H1 (cell line): ENCODE measurements at regions not wholly inside any gene's neighbourhood (a gene's known extent, or its start where the extent isn't known, plus 50 kb on each side); places are given as distances from the start of the nearest gene placed in this dataset.

Source experiments
- CTCF ChIA-PET: fragments of 300-600 bp; sonication (Branson Sonifier 250); formaldehyde crosslinking; loops from one replicate; lab custom pipeline; 2021; ENCODE audit not compliant: partially characterized antibody; lab: Charles Lee
- POLR2A ChIA-PET: fragments of 300-600 bp; sonication (Branson Sonifier 250); formaldehyde crosslinking; loops from one replicate; lab custom pipeline; 2021; ENCODE audit warnings: inconsistent platforms; ENCODE audit not compliant: partially characterized antibody; lab: Charles Lee
- DNase-seq, 2 experiments: peaks; one replicate each; pipeline versions ENCODE4 v3.0.0 to v3.0.0-alpha.2; 2010 to 2022; ENCODE audit warnings: low spot score in 2 of 2, low read depth in 1 of 2, mixed read lengths in 1 of 2
- FAIRE-seq: peaks from 2 replicates; lab custom pipeline; 2011; peaks lifted over from hg19 to GRCh38; lab: Jason Lieb, UNC
- H2AFZ ChIP-seq: 2 replicates; pipeline ENCODE4 v1.8.1; 2012; ENCODE audit warnings: low read length, inconsistent platforms
- H2AK5ac ChIP-seq: 2 replicates; pipeline ENCODE4 v1.6.1; 2013; ENCODE audit warnings: low read depth, low read length
- H2BK120ac ChIP-seq: replicated peaks from 2 replicates; pipeline ENCODE3; 2013; ENCODE audit warnings: low read depth, low read length, inconsistent platforms
- H2BK12ac ChIP-seq: 2 replicates; pipeline ENCODE4 v1.6.1; 2013; ENCODE audit warnings: low read depth, low read length
- H2BK15ac ChIP-seq: 2 replicates; pipeline ENCODE4 v1.6.1; 2013; ENCODE audit warnings: low read length
- H2BK20ac ChIP-seq: 2 replicates; pipeline ENCODE4 v1.6.1; 2013; ENCODE audit warnings: low read length
- H2BK5ac ChIP-seq: 2 replicates; pipeline ENCODE4 v1.6.1; 2013; ENCODE audit warnings: low read depth, low read length
- H3K14ac ChIP-seq: 2 replicates; pipeline ENCODE4 v1.6.1; 2013; ENCODE audit warnings: inconsistent platforms; ENCODE audit not compliant: insufficient read length
- H3K18ac ChIP-seq: 2 replicates; pipeline ENCODE4 v1.6.1; 2013; ENCODE audit warnings: low read length; ENCODE audit errors: extremely low read depth
- H3K23ac ChIP-seq: 2 replicates; pipeline ENCODE4 v1.6.1; 2013; ENCODE audit warnings: inconsistent platforms; ENCODE audit not compliant: insufficient read length
- H3K23me2 ChIP-seq: 2 replicates; pipeline ENCODE4 v1.6.1; 2013; ENCODE audit warnings: low read depth, low read length
- H3K27ac ChIP-seq: 2 replicates; pipeline ENCODE4 v1.6.1; 2011; ENCODE audit warnings: low read depth, low read length, inconsistent platforms
- H3K27me3 ChIP-seq, 4 experiments: replicated peaks in 1 of 4; 1 replicate in 1 of 4; 2 replicates in 3 of 4; pipeline versions ENCODE4 v1.6.1 to v1.8.1; 2011 to 2013; ENCODE audit warnings: low read length in 3 of 4, mild to moderate bottlenecking in 3 of 4, inconsistent platforms in 2 of 4, mixed read lengths in 2 of 4, moderate library complexity in 1 of 4; ENCODE audit not compliant: control insufficient read depth in 3 of 4, insufficient read depth in 3 of 4; ENCODE audit errors: extremely low read depth in 1 of 4
- H3K36me3 ChIP-seq, 4 experiments: 2 replicates each; pipeline versions ENCODE4 v1.6.1 to v1.8.1; 2011 to 2013; ENCODE audit warnings: mild to moderate bottlenecking in 4 of 4, low read length in 3 of 4, moderate library complexity in 2 of 4, control low read depth in 1 of 4, inconsistent platforms in 1 of 4; ENCODE audit not compliant: insufficient read depth in 4 of 4, control insufficient read depth in 2 of 4
- H3K4ac ChIP-seq: replicated peaks from 2 replicates; pipeline ENCODE3; 2013; ENCODE audit warnings: low read length, low read depth, mixed read lengths, inconsistent platforms; ENCODE audit not compliant: insufficient read length
- H3K4me1 ChIP-seq, 4 experiments: replicated peaks in 1 of 4; 1 replicate in 1 of 4; 2 replicates in 3 of 4; pipeline versions ENCODE4 v1.6.1 to v1.8.1; 2011 to 2013; ENCODE audit warnings: low read length in 3 of 4, inconsistent platforms in 2 of 4, mixed read lengths in 1 of 4; ENCODE audit not compliant: insufficient read depth in 4 of 4, control insufficient read depth in 3 of 4
- H3K4me2 ChIP-seq, 2 experiments: 2 replicates each; pipeline versions ENCODE4 v1.6.1 to v1.8.1; 2011 to 2013; ENCODE audit warnings: low read depth in 2 of 2, low read length in 2 of 2, control low read depth in 1 of 2, inconsistent platforms in 1 of 2, mild to moderate bottlenecking in 1 of 2; ENCODE audit not compliant: insufficient read depth in 1 of 2
- H3K4me3 ChIP-seq, 4 experiments: fragments of 200-600, 300-600 bp in 1 of 4; sonication (generic), shearing (Covaris generic), sonication (Bioruptor Twin) in 1 of 4; 2 replicates each; pipeline versions ENCODE4 v1.5.1 to v1.8.1; 2011 to 2016; ENCODE audit warnings: low read length in 4 of 4, low read depth in 3 of 4, control low read depth in 2 of 4, inconsistent platforms in 2 of 4, mild to moderate bottlenecking in 2 of 4, mixed read lengths in 1 of 4, moderate library complexity in 1 of 4; ENCODE audit not compliant: insufficient read depth in 2 of 4; ENCODE audit errors: extremely low read depth in 1 of 4
- H3K56ac ChIP-seq: replicated peaks from 2 replicates; pipeline ENCODE3; 2013; ENCODE audit warnings: low read depth, mild to moderate bottlenecking, mixed read lengths, low read length, inconsistent platforms; ENCODE audit not compliant: insufficient read length
- H3K79me1 ChIP-seq: 2 replicates; pipeline ENCODE4 v1.6.1; 2013; ENCODE audit warnings: low read depth, low read length, control low read depth
- H3K79me2 ChIP-seq, 2 experiments: 2 replicates each; pipeline versions ENCODE4 v1.6.1 to v1.8.1; 2012 to 2013; ENCODE audit warnings: low read length in 2 of 2, mild to moderate bottlenecking in 2 of 2, inconsistent platforms in 1 of 2; ENCODE audit not compliant: insufficient read depth in 2 of 2, control insufficient read depth in 1 of 2
- H3K9ac ChIP-seq, 4 experiments: replicated peaks in 1 of 4; 1 replicate in 1 of 4; 2 replicates in 3 of 4; pipeline versions ENCODE4 v1.6.1 to v1.8.1; 2011 to 2013; ENCODE audit warnings: low read depth in 3 of 4, low read length in 3 of 4, control low read depth in 2 of 4, mild to moderate bottlenecking in 2 of 4, moderate library complexity in 2 of 4, inconsistent platforms in 1 of 4; ENCODE audit errors: extremely low read depth in 1 of 4
- H3K9me3 ChIP-seq, 2 experiments: 2 replicates each; pipeline versions ENCODE4 v1.6.1 to v1.8.1; 2012 to 2013; ENCODE audit warnings: mild to moderate bottlenecking in 2 of 2, moderate library complexity in 2 of 2, control low read depth in 1 of 2, inconsistent platforms in 1 of 2, low read depth in 1 of 2, low read length in 1 of 2, mixed read lengths in 1 of 2; ENCODE audit not compliant: insufficient read depth in 2 of 2
- H4K20me1 ChIP-seq, 2 experiments: replicated peaks in 1 of 2; 2 replicates each; pipeline versions ENCODE3 to v1.8.1; 2011 to 2013; ENCODE audit warnings: inconsistent platforms in 2 of 2, low read length in 2 of 2, mild to moderate bottlenecking in 1 of 2; ENCODE audit not compliant: insufficient read depth in 2 of 2, control insufficient read depth in 1 of 2
- H4K5ac ChIP-seq: 2 replicates; pipeline ENCODE4 v1.6.1; 2013; ENCODE audit warnings: low read length, low read depth, mixed read lengths, inconsistent platforms; ENCODE audit not compliant: insufficient read length
- H4K8ac ChIP-seq: 2 replicates; pipeline ENCODE4 v1.8.0; 2013; ENCODE audit warnings: mild to moderate bottlenecking, moderate library complexity, low read length, inconsistent platforms; ENCODE audit not compliant: insufficient read depth; ENCODE audit errors: extremely low read depth
- H4K91ac ChIP-seq: replicated peaks from 2 replicates; pipeline ENCODE3; 2013; ENCODE audit warnings: low read length, mixed read lengths, inconsistent platforms; ENCODE audit not compliant: insufficient read length
- BCL11A ChIP-seq, 2 experiments: IDR thresholded peaks; one replicate each; pipeline ENCODE4 v1.6.1; 2011; ENCODE audit warnings: low read depth in 2 of 2, low read length in 2 of 2, mild to moderate bottlenecking in 2 of 2
- CEBPB ChIP-seq: IDR thresholded peaks from 2 replicates; pipeline ENCODE4 v1.6.1; 2012; ENCODE audit warnings: low read depth, low read length
- GTF2F1 ChIP-seq: IDR thresholded peaks from 2 replicates; pipeline ENCODE4 v1.6.1; 2012; ENCODE audit warnings: low read depth, low read length, improper control_type of control experiment, borderline replicate concordance
- JUN ChIP-seq: IDR thresholded peaks from 2 replicates; pipeline ENCODE4 v1.6.1; 2011; ENCODE audit warnings: low read depth, mild to moderate bottlenecking, improper control_type of control experiment, low read length
- NANOG ChIP-seq: IDR thresholded peaks from 2 replicates; pipeline ENCODE4 v1.6.1; 2011; ENCODE audit warnings: low read length, low read depth, mild to moderate bottlenecking, inconsistent platforms; ENCODE audit not compliant: insufficient read depth, poor library complexity, severe bottlenecking
- RAD21 ChIP-seq, 2 experiments: IDR thresholded peaks in 1 of 2; conservative IDR thresholded peaks in 1 of 2; 2 replicates each; pipeline ENCODE4 v1.6.1; 2011; ENCODE audit warnings: low read depth in 2 of 2, low read length in 2 of 2, improper control_type of control experiment in 1 of 2, inconsistent platforms in 1 of 2, mild to moderate bottlenecking in 1 of 2, moderate library complexity in 1 of 2
- SIRT6 ChIP-seq: IDR thresholded peaks from one replicate; pipeline ENCODE4 v1.7.1; 2012; ENCODE audit warnings: low read length, inconsistent platforms
- SIX5 ChIP-seq: IDR thresholded peaks from 2 replicates; pipeline ENCODE4 v1.6.1; 2011; ENCODE audit warnings: mild to moderate bottlenecking, low read depth, low read length
- SP2 ChIP-seq: IDR thresholded peaks from 2 replicates; pipeline ENCODE4 v1.6.1; 2012; ENCODE audit warnings: mild to moderate bottlenecking, low read length, inconsistent platforms
- TBP ChIP-seq: IDR thresholded peaks from 2 replicates; pipeline ENCODE4 v1.6.1; 2011; ENCODE audit warnings: low read depth, low read length, improper control_type of control experiment
- ZNF274 ChIP-seq: IDR thresholded peaks from 2 replicates; pipeline ENCODE4 v1.7.0; 2012; ENCODE audit warnings: low read length, borderline replicate concordance; ENCODE audit errors: extremely low read depth
- WGBS, 2 experiments: shearing (Covaris generic) in 1 of 2; methylation state at CpG; one replicate each; pipeline versions ENCODE4 v1.1.6 to v1.1.7; 2013 to 2015; ENCODE audit warnings: low lambda C conversion rate in 2 of 2, mixed read lengths in 2 of 2, inconsistent platforms in 1 of 2, low coverage in 1 of 2, missing lambda C conversion rate in 1 of 2; ENCODE audit not compliant: insufficient replicate concordance in 2 of 2, insufficient coverage in 1 of 2, insufficient read length in 1 of 2; ENCODE audit errors: extremely low coverage in 1 of 2, missing lambda C conversion rate in 1 of 2; 5-methylcytosine and 5-hydroxymethylcytosine counted together
- TF ChIP-seq, protein P1 (sequence below): IDR thresholded peaks from 2 replicates; pipeline ENCODE4 v1.6.1; 2012; ENCODE audit warnings: inconsistent platforms

DNA sequence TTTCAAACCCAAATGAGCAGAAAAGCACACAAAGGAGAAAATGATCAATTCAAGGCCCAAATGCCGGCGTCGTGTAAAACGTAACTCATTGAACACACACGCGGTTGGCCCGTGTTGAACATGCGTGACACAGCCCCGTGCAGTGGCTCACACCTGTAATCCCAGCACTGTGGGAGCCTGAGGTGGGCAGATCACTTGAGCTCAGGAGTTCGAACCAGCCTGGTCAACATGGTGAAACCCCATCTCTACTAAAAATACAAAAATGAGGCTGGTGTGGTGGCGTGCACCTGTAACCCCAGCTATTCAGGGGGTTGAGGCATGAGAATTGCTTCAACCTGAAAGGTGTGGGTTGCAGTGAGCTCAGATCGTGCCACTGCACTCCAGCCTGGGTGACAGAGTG, 156.7 kb upstream of the KLF6 start:
- POLR2A ChIA-PET = no interaction called here
- no peak overlapping the region for H3K4ac ChIP-seq
- H2BK20ac ChIP-seq = no peak overlapping the region
- CTCF ChIA-PET = no interaction called here
- no peak overlapping the region for H2BK120ac ChIP-seq
- H2AK5ac ChIP-seq = no peak overlapping the region
- H3K18ac ChIP-seq = no peak overlapping the region
- H3K4me2 ChIP-seq = no peak overlapping the region
- no peak overlapping the region for H2BK5ac ChIP-seq
- DNase-seq (no peak), FAIRE-seq (no peak)
- no peak overlapping the region for H3K9ac ChIP-seq
- H3K23me2 ChIP-seq = peaks cover 3% of the 10 kb centered on the region; the same call in 1 of the 2 replicates
- WGBS, 2 experiments = 96% methylated on average over 11 of the region's 12 CpGs; no CpG with 5 or more reads in 1 of the 2 experiments
- H2AFZ ChIP-seq = no peak overlapping the region
- no peak overlapping the region for H3K23ac ChIP-seq
- no peak overlapping the region for H2BK12ac ChIP-seq
- H3K4me1 ChIP-seq = no peaks in the 10 kb centered on the region
- H2BK15ac ChIP-seq = no peak overlapping the region
- H3K27ac ChIP-seq = no peak overlapping the region
- no peak overlapping the region for H4K5ac ChIP-seq
- H3K56ac ChIP-seq = no peak overlapping the region
- H3K27me3 ChIP-seq = no peaks in the 10 kb centered on the region
- no peak overlapping the region for H4K91ac ChIP-seq
- no peaks in the 10 kb centered on the region for H4K20me1 ChIP-seq
- H3K79me1 ChIP-seq = no peaks in the 10 kb centered on the region
- TF ChIP-seq, protein P1, sequence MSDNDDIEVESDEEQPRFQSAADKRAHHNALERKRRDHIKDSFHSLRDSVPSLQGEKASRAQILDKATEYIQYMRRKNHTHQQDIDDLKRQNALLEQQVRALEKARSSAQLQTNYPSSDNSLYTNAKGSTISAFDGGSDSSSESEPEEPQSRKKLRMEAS = no peak
- TF ChIP-seq SP2 (no peak), JUN (no peak), RAD21 (IDR thresholded peaks at IDR 0.05 in 1 of 2, conservative IDR thresholded peaks at IDR 0.05 in 1 of 2; ENCODE audit: low read depth in 2 of 2, low read length in 2 of 2) (no peak), SIX5 (no peak), GTF2F1 (no peak), ZNF274 (no peak), CEBPB (no peak), NANOG (no peak), TBP (no peak), BCL11A (IDR thresholded peaks at IDR 0.05; ENCODE audit: low read depth in 2 of 2, low read length in 2 of 2) (no peak), SIRT6 (no peak)
- TF ChIP-seq, all 59 proteins: peak for 0
- no peak overlapping the region for H4K8ac ChIP-seq
- H3K79me2 ChIP-seq = no peaks in the 10 kb centered on the region
- H3K4me3 ChIP-seq = no peak overlapping the region
- H3K9me3 ChIP-seq = 0 out of 4 replicates have a peak, but pooled peaks cover 0 to 3% of the 10 kb centered on the region in 2 experiments
- H3K14ac ChIP-seq = no peak overlapping the region
- no peaks in the 10 kb centered on the region for H3K36me3 ChIP-seq
